Activated B cell treated with CpG ODN at 0.5 μM for 24 hours (primary cell): ENCODE measurements at regions not wholly inside any gene's neighbourhood (a gene's known extent, or its start where the extent isn't known, plus 50 kb on each side); places are given as distances from the start of the nearest gene placed in this dataset.

Source experiments
- ATAC-seq: fragments of 200-7000 bp; cut with Tn5 transposase; one replicate; pipeline ENCODE4 v1.10.0; 2021; ENCODE audit warnings: low read depth, mild to moderate bottlenecking, moderate library complexity
- CTCF ChIA-PET: fragments of 350-600 bp; sonication (Branson Sonifier 250); formaldehyde crosslinking; loops from one replicate; lab custom pipeline; 2021; ENCODE audit warnings: antibody characterized with exemption; lab: Charles Lee
- POLR2A ChIA-PET: fragments of 350-600 bp; sonication (Branson Sonifier 250); formaldehyde crosslinking; loops from one replicate; lab custom pipeline; 2021; ENCODE audit warnings: antibody characterized with exemption; lab: Charles Lee
- DNase-seq: peaks from one replicate; pipeline ENCODE4 v3.0.0; 2022
- H3K27ac Mint-ChIP-seq: one replicate; pipeline ENCODE4 v1.8.0; 2020; ENCODE audit warnings: mixed read lengths
- H3K27me3 Mint-ChIP-seq: one replicate; pipeline ENCODE4 v1.8.0; 2021; ENCODE audit warnings: mixed read lengths
- H3K36me3 Mint-ChIP-seq: one replicate; pipeline ENCODE4 v1.8.0; 2021; ENCODE audit warnings: low read depth, mixed read lengths
- H3K4me1 Mint-ChIP-seq: one replicate; pipeline ENCODE4 v1.8.0; 2021; ENCODE audit warnings: mixed read lengths
- H3K4me3 Mint-ChIP-seq: one replicate; pipeline ENCODE4 v1.8.0; 2020; ENCODE audit warnings: mild to moderate bottlenecking, mixed read lengths
- H3K9me3 Mint-ChIP-seq: one replicate; pipeline ENCODE4 v1.8.0; 2020; ENCODE audit warnings: mixed read lengths
- intact Hi-C: fragments of 100-400 bp; cut with micrococcal nuclease; formaldehyde crosslinking; loops from one replicate; pipeline ENCODE4 v1.15.1; 2024
- TF ChIP-seq, protein P1 (sequence below): fragments of 200-600 bp; IDR thresholded peaks from one replicate; pipeline ENCODE4 v1.8.0; 2022; ENCODE audit warnings: antibody characterized with exemption, mild to moderate bottlenecking

DNA sequence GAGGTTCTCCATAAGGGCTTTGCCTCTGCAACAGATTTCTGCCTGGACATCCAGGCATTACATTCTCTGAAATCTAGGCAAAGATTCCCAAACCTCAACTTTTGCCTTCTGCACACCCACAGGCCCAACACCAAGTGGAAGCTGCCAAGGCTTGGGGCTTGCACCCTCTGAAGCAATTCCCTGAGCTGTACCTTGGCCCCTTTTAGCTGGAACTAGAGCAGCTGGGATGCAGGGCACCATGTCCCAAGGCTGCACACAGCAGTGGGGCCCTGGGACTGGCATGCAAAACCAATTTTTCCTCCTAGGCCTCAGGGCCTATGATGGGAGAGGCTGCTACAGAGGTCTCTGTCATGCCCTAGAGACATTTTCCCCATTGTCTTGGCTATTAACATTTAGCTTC is 943.2 kb downstream of the PCDH17 start:
- Mint-ChIP-seq H3K36me3 (no peaks in the 10 kb centered on the region), H3K9me3 (peaks cover 17% of the 10 kb centered on the region), H3K27me3 (no peaks in the 10 kb centered on the region), H3K4me3 (no peak overlapping the region), H3K27ac (no peak overlapping the region), H3K4me1 (no peaks in the 10 kb centered on the region)
- POLR2A ChIA-PET: no interaction called here
- TF ChIP-seq, protein P1, sequence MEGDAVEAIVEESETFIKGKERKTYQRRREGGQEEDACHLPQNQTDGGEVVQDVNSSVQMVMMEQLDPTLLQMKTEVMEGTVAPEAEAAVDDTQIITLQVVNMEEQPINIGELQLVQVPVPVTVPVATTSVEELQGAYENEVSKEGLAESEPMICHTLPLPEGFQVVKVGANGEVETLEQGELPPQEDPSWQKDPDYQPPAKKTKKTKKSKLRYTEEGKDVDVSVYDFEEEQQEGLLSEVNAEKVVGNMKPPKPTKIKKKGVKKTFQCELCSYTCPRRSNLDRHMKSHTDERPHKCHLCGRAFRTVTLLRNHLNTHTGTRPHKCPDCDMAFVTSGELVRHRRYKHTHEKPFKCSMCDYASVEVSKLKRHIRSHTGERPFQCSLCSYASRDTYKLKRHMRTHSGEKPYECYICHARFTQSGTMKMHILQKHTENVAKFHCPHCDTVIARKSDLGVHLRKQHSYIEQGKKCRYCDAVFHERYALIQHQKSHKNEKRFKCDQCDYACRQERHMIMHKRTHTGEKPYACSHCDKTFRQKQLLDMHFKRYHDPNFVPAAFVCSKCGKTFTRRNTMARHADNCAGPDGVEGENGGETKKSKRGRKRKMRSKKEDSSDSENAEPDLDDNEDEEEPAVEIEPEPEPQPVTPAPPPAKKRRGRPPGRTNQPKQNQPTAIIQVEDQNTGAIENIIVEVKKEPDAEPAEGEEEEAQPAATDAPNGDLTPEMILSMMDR: no peak
- DNase-seq: no peak
- intact Hi-C loops: no loop called here
- ATAC-seq: no peak
- CTCF ChIA-PET: no interaction called here

DNA sequence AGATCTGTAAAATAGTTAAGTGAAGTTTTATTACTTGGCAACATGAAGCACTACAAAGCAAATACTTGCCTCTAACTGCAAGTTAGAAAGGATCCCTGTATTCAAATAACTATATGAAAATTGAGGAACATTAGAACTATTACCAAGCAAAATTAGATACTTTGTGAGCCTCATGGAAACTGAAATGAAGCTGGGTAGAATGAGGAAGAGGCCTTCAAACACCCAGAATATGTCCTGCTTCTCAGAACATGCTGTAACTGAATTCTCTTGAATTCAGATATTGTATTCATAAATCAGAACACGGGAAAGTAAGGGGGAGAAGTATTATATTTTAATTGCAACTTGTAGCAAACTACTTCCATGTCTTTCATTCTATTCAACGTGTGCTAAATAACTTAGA is 947.9 kb downstream of the PCDH17 start:
- Mint-ChIP-seq H3K36me3 (no peaks in the 10 kb centered on the region), H3K9me3 (peaks cover 13% of the 10 kb centered on the region), H3K27ac (no peak overlapping the region), H3K27me3 (no peaks in the 10 kb centered on the region), H3K4me1 (no peaks in the 10 kb centered on the region), H3K4me3 (no peak overlapping the region)
- TF ChIP-seq, protein P1: no peak
- DNase-seq (no peak), ATAC-seq (no peak)
- ChIA-PET POLR2A (no interaction called here), CTCF (no interaction called here)
- intact Hi-C loops: no loop called here

DNA sequence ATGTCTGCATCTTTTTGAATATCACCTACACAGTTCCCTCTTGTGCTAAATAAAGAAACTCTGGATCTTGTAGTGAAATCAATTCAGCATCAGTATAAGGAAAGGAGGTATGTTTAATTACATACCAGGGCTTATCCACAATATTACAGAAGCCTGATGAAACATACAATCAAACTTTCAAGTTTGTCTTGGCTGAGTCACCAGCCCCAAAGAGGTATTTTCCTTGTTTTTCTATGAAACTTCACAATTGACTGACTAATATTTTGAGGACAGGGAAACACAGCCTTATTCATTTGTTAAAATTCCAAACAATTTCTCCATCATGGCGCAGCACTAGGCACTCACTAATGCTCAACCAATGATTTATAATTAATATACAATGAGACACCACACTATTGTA is 952.4 kb downstream of the PCDH17 start:
- H3K4me3 Mint-ChIP-seq: no peak overlapping the region
- H3K27me3 Mint-ChIP-seq: no peaks in the 10 kb centered on the region
- ChIA-PET POLR2A (no interaction called here), CTCF (no interaction called here)
- ATAC-seq (no peak), DNase-seq (no peak)
- H3K36me3 Mint-ChIP-seq: no peaks in the 10 kb centered on the region
- intact Hi-C loops: no loop called here
- TF ChIP-seq, protein P1: no peak
- H3K27ac Mint-ChIP-seq: no peak overlapping the region
- peaks cover 6% of the 10 kb centered on the region for H3K9me3 Mint-ChIP-seq
- H3K4me1 Mint-ChIP-seq: no peaks in the 10 kb centered on the region

DNA sequence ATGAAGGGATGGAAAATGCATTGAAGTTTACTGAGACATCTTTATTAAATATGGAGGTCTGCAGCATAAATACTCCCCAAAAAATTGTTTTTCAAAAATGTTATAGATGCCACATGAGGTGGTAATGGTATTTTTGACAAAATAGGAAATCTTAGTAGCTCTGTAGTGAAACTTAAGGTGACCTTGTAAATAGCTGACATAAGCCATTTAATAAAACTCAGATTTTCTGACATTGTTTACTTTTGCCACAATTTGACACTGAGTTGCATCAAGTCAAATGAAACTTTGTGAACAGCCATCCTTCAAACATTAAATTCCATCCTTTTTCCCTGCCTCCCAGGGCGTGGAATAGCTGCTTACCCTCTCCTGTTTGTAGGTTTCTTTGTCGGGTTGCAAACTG is 953.1 kb downstream of the PCDH17 start:
- Mint-ChIP-seq H3K4me3 (no peak overlapping the region), H3K36me3 (no peaks in the 10 kb centered on the region), H3K27me3 (no peaks in the 10 kb centered on the region), H3K9me3 (peaks cover 5% of the 10 kb centered on the region), H3K4me1 (no peaks in the 10 kb centered on the region), H3K27ac (no peak overlapping the region)
- intact Hi-C loops: no loop called here
- ChIA-PET POLR2A (no interaction called here), CTCF (no interaction called here)
- ATAC-seq: no peak
- TF ChIP-seq, protein P1: no peak
- DNase-seq: no peak

DNA sequence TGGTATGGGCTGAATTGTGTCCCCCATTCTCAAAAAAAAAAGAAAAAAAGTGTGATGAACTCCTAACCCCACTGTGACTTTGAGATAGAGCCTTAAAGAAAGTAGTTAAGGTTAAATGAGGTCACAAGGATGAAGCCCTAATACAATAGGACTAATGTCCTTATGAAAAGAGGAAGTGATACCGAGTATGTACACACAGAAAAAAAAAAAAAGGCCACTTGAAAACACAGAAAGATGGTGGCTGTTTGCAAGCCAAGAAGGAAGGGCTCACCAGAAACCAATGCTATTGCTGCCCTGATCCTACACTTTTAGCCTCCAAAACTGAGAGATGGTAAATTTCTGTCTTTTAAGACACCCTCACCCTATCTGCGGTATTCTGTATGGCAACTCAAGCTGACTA is 955.6 kb downstream of the PCDH17 start:
- TF ChIP-seq, protein P1: no peak
- Mint-ChIP-seq H3K9me3 (peaks cover 10% of the 10 kb centered on the region), H3K4me1 (no peaks in the 10 kb centered on the region), H3K36me3 (no peaks in the 10 kb centered on the region), H3K4me3 (no peak overlapping the region), H3K27me3 (no peaks in the 10 kb centered on the region), H3K27ac (no peak overlapping the region)
- DNase-seq (no peak), ATAC-seq (no peak)
- CTCF ChIA-PET: no interaction called here
- POLR2A ChIA-PET: no interaction called here
- intact Hi-C loops: no loop called here
